HFFc6 (cell line): ENCODE measurements at regions not wholly inside any gene's neighbourhood (a gene's known extent, or its start where the extent isn't known, plus 50 kb on each side); places are given as distances from the start of the nearest gene placed in this dataset.
"Not testable (repeated sequence)": the region's sequence is repeated elsewhere in the genome, so short reads cannot be mapped to it uniquely, and the experiment has no call there.

Experiments used
- DNase-seq: peaks from one replicate; pipeline ENCODE4 v3.0.0-alpha.2; 2018
- H3K27ac Mint-ChIP-seq: 2 replicates; pipeline ENCODE4 v1.8.0; 2020; ENCODE audit warnings: mild to moderate bottlenecking, mixed read lengths
- H3K27me3 Mint-ChIP-seq: 2 replicates; pipeline ENCODE4 v1.8.0; 2021; ENCODE audit warnings: mild to moderate bottlenecking, moderate library complexity, mixed read lengths; ENCODE audit not compliant: insufficient read depth
- H3K36me3 Mint-ChIP-seq: 2 replicates; pipeline ENCODE4 v1.8.0; 2021; ENCODE audit warnings: low read depth, mixed read lengths
- H3K4me1 Mint-ChIP-seq: 2 replicates; pipeline ENCODE4 v1.8.0; 2020; ENCODE audit warnings: low read depth, mixed read lengths
- H3K4me3 Mint-ChIP-seq: 2 replicates; pipeline ENCODE4 v1.8.0; 2020; ENCODE audit warnings: mild to moderate bottlenecking, moderate library complexity, mixed read lengths
- H3K9me3 Mint-ChIP-seq: 2 replicates; pipeline ENCODE4 v1.8.0; 2020; ENCODE audit warnings: mild to moderate bottlenecking, mixed read lengths
- TF ChIP-seq, protein P1 (sequence below): fragments of 200-600 bp; sonication (generic); IDR thresholded peaks from 2 replicates; pipeline ENCODE4 v1.5.0; 2021; ENCODE audit warnings: antibody characterized with exemption, mild to moderate bottlenecking

DNA sequence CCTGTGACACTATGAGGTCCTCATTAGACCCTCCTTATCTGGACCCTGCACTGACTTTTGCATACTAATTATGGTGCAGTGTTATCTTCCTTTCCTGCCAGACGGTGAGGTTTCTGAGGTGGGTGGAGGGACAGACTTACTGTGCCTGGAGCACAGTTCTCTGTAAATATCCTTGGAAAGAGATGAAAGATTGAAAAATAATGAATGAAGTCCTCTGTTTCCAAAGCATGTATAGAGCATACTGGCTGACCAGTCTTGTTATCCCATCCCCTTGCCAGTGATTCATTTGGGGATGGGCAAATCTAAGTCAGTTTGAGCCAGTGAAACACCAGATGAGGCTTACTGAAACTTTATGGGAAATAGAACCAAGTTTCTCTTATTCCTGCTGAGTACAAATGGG lies 152.6 kb upstream of the HDDC2 start:
- no peaks in the 10 kb centered on the region for H3K4me1 Mint-ChIP-seq
- no peak overlapping the region for H3K4me3 Mint-ChIP-seq
- TF ChIP-seq, protein P1, sequence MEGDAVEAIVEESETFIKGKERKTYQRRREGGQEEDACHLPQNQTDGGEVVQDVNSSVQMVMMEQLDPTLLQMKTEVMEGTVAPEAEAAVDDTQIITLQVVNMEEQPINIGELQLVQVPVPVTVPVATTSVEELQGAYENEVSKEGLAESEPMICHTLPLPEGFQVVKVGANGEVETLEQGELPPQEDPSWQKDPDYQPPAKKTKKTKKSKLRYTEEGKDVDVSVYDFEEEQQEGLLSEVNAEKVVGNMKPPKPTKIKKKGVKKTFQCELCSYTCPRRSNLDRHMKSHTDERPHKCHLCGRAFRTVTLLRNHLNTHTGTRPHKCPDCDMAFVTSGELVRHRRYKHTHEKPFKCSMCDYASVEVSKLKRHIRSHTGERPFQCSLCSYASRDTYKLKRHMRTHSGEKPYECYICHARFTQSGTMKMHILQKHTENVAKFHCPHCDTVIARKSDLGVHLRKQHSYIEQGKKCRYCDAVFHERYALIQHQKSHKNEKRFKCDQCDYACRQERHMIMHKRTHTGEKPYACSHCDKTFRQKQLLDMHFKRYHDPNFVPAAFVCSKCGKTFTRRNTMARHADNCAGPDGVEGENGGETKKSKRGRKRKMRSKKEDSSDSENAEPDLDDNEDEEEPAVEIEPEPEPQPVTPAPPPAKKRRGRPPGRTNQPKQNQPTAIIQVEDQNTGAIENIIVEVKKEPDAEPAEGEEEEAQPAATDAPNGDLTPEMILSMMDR = no peak
- no peak overlapping the region for H3K27ac Mint-ChIP-seq
- DNase-seq = no peak
- no peaks in the 10 kb centered on the region for H3K27me3 Mint-ChIP-seq
- H3K9me3 Mint-ChIP-seq = peaks cover 54% of the 10 kb centered on the region
- no peaks in the 10 kb centered on the region for H3K36me3 Mint-ChIP-seq

DNA sequence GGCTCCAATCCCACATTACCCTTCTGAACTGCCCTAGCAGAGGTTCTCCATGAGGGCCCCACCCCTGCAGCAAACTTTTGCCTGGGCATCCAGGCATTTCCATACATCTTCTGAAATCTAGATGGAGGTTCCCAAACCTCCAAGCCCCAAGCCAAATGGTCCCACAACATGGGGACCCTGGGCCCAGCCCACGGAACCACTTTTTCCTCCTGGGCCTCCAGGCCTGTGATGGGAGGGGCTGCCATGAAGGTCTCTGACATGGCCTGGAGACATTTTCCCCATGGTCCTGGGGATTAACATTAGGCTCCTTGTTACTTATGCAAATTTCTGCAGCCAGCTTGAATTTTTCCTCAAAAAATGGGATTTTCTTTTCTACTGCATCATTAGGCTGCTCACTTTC lies 156.7 kb upstream of the HDDC2 start:
- not testable (repeated sequence) for H3K36me3 Mint-ChIP-seq, DNase-seq, H3K27ac Mint-ChIP-seq, H3K4me3 Mint-ChIP-seq, H3K4me1 Mint-ChIP-seq, H3K27me3 Mint-ChIP-seq
- H3K9me3 Mint-ChIP-seq = peaks cover 60% of the 10 kb centered on the region

DNA sequence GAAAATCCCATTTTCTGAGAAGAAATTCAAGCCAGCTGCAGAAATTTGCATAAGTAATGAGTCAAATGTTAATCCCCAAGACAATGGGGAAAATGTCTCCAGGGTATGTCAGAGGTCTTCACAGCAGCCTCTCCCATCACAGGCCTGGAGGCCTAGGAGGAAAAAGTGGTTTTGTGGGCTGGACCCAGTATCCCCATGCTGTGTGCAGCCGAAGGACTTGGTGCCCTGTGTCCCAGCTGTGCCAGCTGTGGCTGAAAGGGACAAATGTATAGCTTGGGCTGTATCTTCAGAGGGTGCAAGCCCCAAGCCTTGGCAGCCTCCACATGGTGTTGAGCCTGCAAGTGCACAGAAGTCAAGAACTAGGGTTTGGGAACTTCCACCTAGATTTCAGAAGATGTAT lies 163.6 kb upstream of the HDDC2 start:
- not testable (repeated sequence) for H3K27me3 Mint-ChIP-seq, H3K27ac Mint-ChIP-seq, DNase-seq, H3K4me1 Mint-ChIP-seq, H3K4me3 Mint-ChIP-seq, H3K36me3 Mint-ChIP-seq
- H3K9me3 Mint-ChIP-seq = peaks cover 42% of the 10 kb centered on the region

DNA sequence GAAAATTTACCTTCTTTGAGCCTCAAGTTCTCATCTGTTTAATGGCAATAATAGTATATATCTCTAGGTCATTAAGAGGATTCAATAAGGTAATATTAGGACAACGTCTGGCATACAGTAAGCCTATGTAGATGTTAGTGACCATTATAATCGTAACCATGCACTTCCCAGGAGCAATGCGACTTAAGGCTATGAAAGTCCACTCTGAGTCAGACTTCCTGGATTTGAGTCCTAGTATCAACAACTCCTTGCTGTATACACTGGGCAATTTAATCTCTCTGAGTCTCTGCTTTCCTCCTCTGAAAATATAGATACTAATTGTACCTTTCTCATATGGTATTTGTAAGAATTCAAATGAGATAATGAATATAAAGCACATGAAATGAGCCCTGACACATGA lies 168.1 kb upstream of the HDDC2 start:
- H3K4me3 Mint-ChIP-seq = no peak overlapping the region
- no peak overlapping the region for H3K27ac Mint-ChIP-seq
- H3K4me1 Mint-ChIP-seq = no peaks in the 10 kb centered on the region
- peaks cover 22% of the 10 kb centered on the region for H3K9me3 Mint-ChIP-seq
- DNase-seq = no peak
- H3K36me3 Mint-ChIP-seq = no peaks in the 10 kb centered on the region
- no peaks in the 10 kb centered on the region for H3K27me3 Mint-ChIP-seq
- TF ChIP-seq, protein P1 = no peak

DNA sequence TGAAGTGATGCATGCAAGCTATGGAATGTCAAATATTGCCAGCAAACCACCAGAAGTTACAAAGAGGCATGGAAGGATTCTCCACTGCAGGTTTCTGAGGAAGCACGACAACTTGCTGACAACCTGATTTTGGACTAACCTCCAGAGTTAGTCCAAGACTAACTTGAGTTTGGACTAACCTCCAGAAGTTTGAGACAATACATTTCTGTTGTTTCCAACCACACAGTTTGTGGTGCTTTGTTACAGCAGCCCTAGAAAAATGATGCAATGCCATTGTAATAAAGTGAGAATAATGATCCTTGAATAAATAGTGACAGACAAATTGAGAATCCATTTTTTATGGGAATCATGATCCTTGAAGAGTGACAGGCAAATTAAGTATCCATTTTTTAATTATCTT lies 169.9 kb upstream of the HDDC2 start:
- Mint-ChIP-seq H3K27me3 (no peaks in the 10 kb centered on the region), H3K4me3 (no peak overlapping the region), H3K27ac (no peak overlapping the region), H3K9me3 (peaks cover 6% of the 10 kb centered on the region; the same call in 1 of the 2 replicates), H3K4me1 (no peaks in the 10 kb centered on the region), H3K36me3 (no peaks in the 10 kb centered on the region)
- TF ChIP-seq, protein P1 = no peak
- no peak for DNase-seq

DNA sequence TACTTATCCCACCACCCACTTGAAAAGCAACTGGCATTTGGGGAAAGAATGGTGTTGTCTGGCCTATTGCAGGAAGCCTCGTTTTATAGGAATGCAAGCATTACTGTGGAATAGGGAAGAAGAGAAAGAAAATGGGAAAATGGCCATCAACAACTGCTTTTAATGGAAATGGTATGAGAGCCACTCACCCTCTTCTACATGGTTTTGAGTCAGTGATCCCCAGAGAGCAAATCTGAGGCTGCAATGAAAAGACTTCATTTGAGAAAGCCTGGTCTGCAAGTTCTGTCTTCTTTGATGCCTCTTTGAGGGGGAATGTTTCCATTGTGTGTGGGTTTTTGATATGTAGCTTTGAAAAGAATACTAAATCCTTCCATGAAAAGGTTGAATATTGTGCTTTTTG lies 172.3 kb upstream of the HDDC2 start:
- TF ChIP-seq, protein P1 = no peak
- H3K36me3 Mint-ChIP-seq = no peaks in the 10 kb centered on the region
- H3K27ac Mint-ChIP-seq = no peak overlapping the region
- H3K9me3 Mint-ChIP-seq = peaks cover 5% of the 10 kb centered on the region; the same call in 1 of the 2 replicates
- DNase-seq = no peak
- H3K4me1 Mint-ChIP-seq = no peaks in the 10 kb centered on the region
- H3K27me3 Mint-ChIP-seq = no peaks in the 10 kb centered on the region
- no peak overlapping the region for H3K4me3 Mint-ChIP-seq

DNA sequence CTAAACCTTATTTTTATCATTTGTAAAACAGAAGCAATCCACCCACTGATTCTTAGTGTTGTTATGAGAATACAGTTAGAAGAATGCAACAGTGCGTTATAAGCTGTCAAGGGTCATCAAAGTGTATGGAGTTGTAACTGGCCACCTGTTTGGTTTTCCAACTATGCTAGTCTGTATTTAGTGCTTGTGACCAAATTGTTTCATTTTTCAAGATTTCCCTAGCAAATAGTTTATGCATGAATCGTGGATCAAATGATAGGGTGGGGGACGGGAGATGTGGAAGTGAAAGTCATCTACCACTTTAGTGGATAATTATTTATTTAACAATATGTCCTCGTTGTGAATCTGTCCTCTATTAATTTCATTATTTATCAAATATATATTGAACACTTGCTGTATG lies 175.4 kb upstream of the HDDC2 start:
- Mint-ChIP-seq H3K27ac (no peak overlapping the region), H3K9me3 (no peaks in the 10 kb centered on the region), H3K4me3 (no peak overlapping the region), H3K36me3 (no peaks in the 10 kb centered on the region), H3K4me1 (no peaks in the 10 kb centered on the region), H3K27me3 (no peaks in the 10 kb centered on the region)
- TF ChIP-seq, protein P1 = no peak
- no peak for DNase-seq
